ENCODE measurements at regions not wholly inside any gene's neighbourhood (a gene's known extent, or its start where the extent isn't known, plus 50 kb on each side); places are given as distances from the start of the nearest gene placed in this dataset.

- intact Hi-C loops (cut with micrococcal nuclease) = loop anchor here (1.0 kb wide), 1 partner anchor 11 kb away; no protein-coding TSS in a partner anchor
These were observed 69.2 kb upstream of the CCN6 start for GRCh38 chr6:111984516-111985201.

- intact Hi-C loops (cut with micrococcal nuclease) = loop anchor here (1.0 kb wide), 1 partner anchor 12 kb away; no protein-coding TSS in a partner anchor
These were observed 68.6 kb upstream of the CCN6 start for GRCh38 chr6:111985202-111985731.

GRCh38 chr6:111986651-111987050, 67.3 kb upstream of the CCN6 start:
- intact Hi-C loops (cut with micrococcal nuclease) = no loop called here

GRCh38 chr6:111987295-111987694, 66.6 kb upstream of the CCN6 start:
- intact Hi-C loops (cut with micrococcal nuclease) = no loop called here

DNA sequence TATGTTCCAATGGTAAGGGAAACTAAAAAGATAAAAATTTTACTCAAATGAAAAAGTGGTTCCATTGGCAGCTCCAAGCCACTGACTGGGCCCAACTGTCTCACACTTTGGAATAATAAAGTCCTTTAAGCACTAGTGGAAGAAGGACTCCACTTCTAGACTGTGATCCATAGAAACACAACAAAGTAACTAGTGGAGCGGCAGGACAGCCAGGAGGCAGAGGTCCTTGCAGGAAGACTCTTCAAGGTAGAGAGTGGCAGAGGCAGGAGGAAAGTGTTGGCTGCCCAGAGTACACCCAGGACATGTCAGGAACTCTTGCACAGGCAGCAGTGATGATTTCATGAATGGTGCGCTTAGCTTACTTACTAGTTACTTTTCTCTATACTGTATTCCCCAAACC, 65.0 kb upstream of the CCN6 start:
- intact Hi-C loops (cut with micrococcal nuclease) = no loop called here

- intact Hi-C loops (cut with micrococcal nuclease) = no loop called here
These were observed 64.2 kb upstream of the CCN6 start for GRCh38 chr6:111989743-111990142.

GRCh38 chr6:111990214-111990613, 63.7 kb upstream of the CCN6 start:
- intact Hi-C loops (cut with micrococcal nuclease) = no loop called here

GRCh38 chr6:111992851-111993250, 61.1 kb upstream of the CCN6 start:
- intact Hi-C loops (cut with micrococcal nuclease) = loop anchor here (1.0 kb wide), 6 partner anchors 20 to 283 kb away; partner anchors contain the start of gene FYN

- intact Hi-C loops (cut with micrococcal nuclease) = loop anchor here (1.0 kb wide), 6 partner anchors 20 to 283 kb away; partner anchors contain the start of gene FYN
These were observed 60.6 kb upstream of the CCN6 start for GRCh38 chr6:111993342-111993741.

GRCh38 chr6:111994791-111995190, 59.1 kb upstream of the CCN6 start:
- intact Hi-C loops (cut with micrococcal nuclease) = no loop called here

- intact Hi-C loops (cut with micrococcal nuclease) = no loop called here
These were observed 58.5 kb upstream of the CCN6 start for GRCh38 chr6:111995404-111995803.

DNA sequence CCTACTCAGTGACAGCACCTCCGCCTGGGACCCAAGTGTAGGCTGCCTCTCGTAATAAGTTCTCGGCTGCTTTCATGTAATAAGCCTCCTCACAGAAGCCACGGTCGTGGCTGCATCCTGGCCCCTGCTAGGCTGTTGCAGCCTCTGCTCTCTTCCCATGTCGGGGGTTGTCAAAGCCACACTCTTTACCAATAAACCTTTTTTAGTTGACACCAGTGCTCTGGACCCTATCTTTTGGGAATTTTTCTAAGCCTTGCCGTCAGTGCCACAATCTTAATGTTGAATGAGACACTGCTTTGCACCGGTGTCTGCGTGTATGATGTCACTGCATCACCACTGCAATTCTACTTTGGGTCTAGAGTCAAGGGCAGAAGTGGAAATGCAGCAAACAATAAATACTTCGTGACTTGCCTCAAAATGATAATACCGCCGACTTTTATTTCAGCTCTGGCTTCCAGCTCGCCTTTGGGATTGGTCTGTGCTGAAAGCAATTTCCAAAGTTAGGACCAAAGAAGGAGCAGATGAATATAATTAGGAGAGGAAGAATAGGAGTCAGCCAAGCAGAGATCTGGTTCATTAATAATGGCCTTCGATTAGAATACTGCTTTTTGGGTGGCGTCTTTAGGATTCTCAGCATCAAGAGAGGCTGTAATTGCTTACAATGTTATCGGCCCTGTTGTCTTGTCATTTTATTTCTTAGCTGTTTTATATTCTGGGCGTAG, 57.6 kb upstream of the CCN6 start:
- intact Hi-C loops (cut with micrococcal nuclease) = loop anchor here (2.0 kb wide), 2 partner anchors 246 to 512 kb away; no protein-coding TSS in a partner anchor

DNA sequence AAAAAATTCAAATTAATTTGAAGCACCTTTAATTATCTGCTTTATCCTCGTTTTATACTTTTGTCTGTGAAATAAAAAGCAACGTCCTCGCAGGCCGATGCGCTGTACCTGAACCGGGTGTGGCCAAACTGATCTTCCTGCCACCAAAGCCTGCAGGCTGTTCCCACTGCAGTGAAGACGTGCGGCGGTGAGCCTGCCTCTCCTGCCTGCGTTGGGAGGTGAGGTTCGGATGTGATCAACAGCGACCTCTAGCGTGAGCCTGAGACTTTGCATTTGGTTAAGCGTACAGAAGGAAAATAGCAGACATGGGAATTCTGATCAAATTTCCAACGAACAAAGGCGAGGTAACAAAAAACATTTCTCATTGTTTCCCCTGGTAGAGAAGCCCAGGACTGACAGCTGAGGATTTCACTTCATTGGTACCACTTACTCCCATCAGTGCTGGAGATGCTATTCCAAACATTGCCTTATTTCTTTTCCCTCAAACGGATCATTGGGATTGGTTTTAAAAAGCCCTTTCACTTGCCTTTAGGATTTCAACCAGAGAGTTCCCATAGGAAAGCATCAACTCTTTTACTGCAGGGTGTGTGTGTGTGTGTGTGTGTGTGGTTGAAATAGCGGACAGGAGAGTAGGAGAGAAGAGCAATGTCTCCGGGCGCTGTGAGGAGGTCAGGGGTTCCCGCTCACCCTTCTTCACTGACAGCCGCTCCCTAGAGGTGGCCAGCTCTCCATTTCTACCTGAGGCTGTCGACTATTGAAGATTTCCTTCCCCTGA, 56.6 kb upstream of the CCN6 start:
- intact Hi-C loops (cut with micrococcal nuclease) = loop anchor here (1.0 to 2.0 kb wide), 11 partner anchors 31 to 738 kb away; partner anchors contain the start of genes FYN and TRAF3IP2

DNA sequence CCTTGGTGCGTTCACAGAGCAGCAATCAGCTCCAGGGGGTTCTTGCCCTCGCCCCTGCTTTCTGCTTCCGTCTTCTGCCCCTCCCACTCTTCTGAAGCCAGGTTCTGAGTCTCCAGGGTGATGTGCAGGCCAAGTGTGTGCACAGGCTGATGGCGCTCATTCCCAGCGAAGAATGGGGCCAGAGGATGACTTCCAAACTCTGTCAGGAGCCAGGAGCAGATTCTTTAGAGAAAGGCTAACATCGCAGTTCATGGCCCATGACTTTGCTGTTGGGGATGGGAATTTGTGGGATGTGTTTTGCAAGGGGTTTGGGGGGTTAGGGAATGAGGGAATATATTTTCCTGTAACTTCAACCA, 56.1 kb upstream of the CCN6 start:
- intact Hi-C loops (cut with micrococcal nuclease) = loop anchor here (1.0 to 2.0 kb wide), 11 partner anchors 30 to 739 kb away; partner anchors contain the start of genes FYN and TRAF3IP2

DNA sequence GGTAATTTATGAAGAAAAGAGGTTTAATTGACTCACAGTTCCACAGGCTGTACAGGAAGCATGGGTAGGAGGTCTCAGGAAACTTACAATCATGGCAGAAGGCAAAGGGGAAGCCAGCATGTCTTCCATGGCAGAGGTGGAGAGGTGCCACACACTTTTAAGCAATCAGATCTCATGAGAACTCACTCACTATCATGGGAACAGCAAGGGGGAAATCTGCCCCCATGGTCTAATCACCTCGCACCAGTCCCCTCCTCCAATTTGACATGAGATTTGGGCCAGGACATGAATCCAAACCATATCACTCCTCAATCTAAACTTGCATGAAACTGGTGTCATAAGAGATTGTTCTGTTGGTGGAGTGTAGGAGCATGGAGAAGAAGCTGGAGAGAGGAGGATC, 51.6 kb upstream of the CCN6 start:
- intact Hi-C loops (cut with micrococcal nuclease) = no loop called here

Data from T-helper 1 cell treated with Interleukin-12 subunit alpha and Interleukin-12 subunit beta and Interleukin-4 antibody, amounts not matched to agents 30 ng/mL and 1 ng/mL, for 36 hours (primary cell).